ENCODE measurements at regions not wholly inside any gene's neighbourhood (a gene's known extent, or its start where the extent isn't known, plus 50 kb on each side); places are given as distances from the start of the nearest gene placed in this dataset.

DNA sequence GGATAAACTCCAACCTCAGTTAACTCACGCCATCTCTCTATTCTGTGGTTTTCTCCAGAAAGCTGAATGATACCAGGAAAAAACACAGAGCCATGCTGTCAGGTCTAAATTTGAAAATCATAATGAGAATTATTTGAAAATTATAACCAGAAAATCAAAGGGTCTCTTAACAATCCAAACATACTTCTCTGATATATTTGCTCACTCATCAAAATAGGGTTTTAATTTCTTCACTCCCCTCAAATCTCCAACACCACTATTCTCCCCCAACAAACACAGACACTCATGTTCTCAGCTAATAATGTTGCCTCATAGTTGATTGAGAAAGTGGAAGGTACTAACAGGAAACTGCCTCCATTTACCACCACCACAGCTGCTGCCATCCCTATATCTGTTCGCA is 375.5 kb downstream of the TLE1 start:
- Histone ChIP-seq H3K56ac (ENCODE audit: insufficient read length, low read depth, low read length) (no peak overlapping the region), H4K91ac (ENCODE audit: insufficient read length, low read depth, low read length) (no peak overlapping the region), H3K14ac (ENCODE audit: insufficient read depth, low read length) (no peak overlapping the region), H2BK12ac (ENCODE audit: insufficient read length, low read depth, low read length) (no peak overlapping the region), H3K23me2 (ENCODE audit: insufficient read length, low read depth, low read length, poor library complexity, severe bottlenecking) (no peaks in the 10 kb centered on the region), H2AK5ac (ENCODE audit: insufficient read length, low read length) (no peak overlapping the region), H3K23ac (ENCODE audit: insufficient read length, low read depth, low read length) (no peak overlapping the region), H4K8ac (replicated peaks; ENCODE audit: insufficient read length, low read depth, low read length) (no peak overlapping the region), H3K4me1 (ENCODE audit: insufficient read depth, low read length) (no peaks in the 10 kb centered on the region), H2AFZ (ENCODE audit: low read length) (no peak overlapping the region), H3K4ac (ENCODE audit: low read depth, low read length) (no peak overlapping the region), H3K27ac (ENCODE audit: insufficient read length, low read depth, low read length) (no peak overlapping the region), H3K79me1 (ENCODE audit: insufficient read depth, low read depth, low read length, poor library complexity, severe bottlenecking) (no peaks in the 10 kb centered on the region), H3K4me2 (ENCODE audit: insufficient read depth, insufficient read length, low read length) (no peak overlapping the region), H3K9me3 (ENCODE audit: control insufficient read depth, low read depth, low read length) (no peaks in the 10 kb centered on the region), H3K9ac (ENCODE audit: extremely low read depth, insufficient read length, low read length) (no peak overlapping the region), H2BK15ac (ENCODE audit: low read depth, low read length) (no peak overlapping the region), H2BK120ac (ENCODE audit: low read depth, low read length, poor library complexity, severe bottlenecking) (no peak overlapping the region), H3K27me3 (ENCODE audit: insufficient read depth, low read length) (no peaks in the 10 kb centered on the region), H4K5ac (ENCODE audit: insufficient read length, low read depth, low read length) (no peak overlapping the region), H2BK20ac (ENCODE audit: low read depth, low read length, poor library complexity, severe bottlenecking) (no peak overlapping the region), H3K18ac (ENCODE audit: insufficient read length, low read depth, low read length) (no peak overlapping the region), H3T11ph (ENCODE audit: low read length) (no peak overlapping the region), H2BK5ac (ENCODE audit: insufficient read length, low read length) (no peak overlapping the region), H3K79me2 (ENCODE audit: insufficient read depth, low read length) (no peaks in the 10 kb centered on the region), H4K20me1 (ENCODE audit: control insufficient read depth, insufficient read depth, insufficient read length) (no peaks in the 10 kb centered on the region)
- Mint-ChIP-seq H3K4me3 (no peak overlapping the region), H3K27ac (no peak overlapping the region), H3K9me3 (peaks cover 10 to 21% of the 10 kb centered on the region in 2 experiments), H3K36me3 (ENCODE audit: insufficient read depth in 1 of 3, low read depth in 3 of 3) (peaks cover 6 to 25% (median 17%) of the 10 kb centered on the region in 3 experiments), H3K27me3 (ENCODE audit: low read depth) (no peaks in the 10 kb centered on the region), H3K4me1 (no peaks in the 10 kb centered on the region)
- DNase-seq: no peak
- TF ChIP-seq, protein P1, sequence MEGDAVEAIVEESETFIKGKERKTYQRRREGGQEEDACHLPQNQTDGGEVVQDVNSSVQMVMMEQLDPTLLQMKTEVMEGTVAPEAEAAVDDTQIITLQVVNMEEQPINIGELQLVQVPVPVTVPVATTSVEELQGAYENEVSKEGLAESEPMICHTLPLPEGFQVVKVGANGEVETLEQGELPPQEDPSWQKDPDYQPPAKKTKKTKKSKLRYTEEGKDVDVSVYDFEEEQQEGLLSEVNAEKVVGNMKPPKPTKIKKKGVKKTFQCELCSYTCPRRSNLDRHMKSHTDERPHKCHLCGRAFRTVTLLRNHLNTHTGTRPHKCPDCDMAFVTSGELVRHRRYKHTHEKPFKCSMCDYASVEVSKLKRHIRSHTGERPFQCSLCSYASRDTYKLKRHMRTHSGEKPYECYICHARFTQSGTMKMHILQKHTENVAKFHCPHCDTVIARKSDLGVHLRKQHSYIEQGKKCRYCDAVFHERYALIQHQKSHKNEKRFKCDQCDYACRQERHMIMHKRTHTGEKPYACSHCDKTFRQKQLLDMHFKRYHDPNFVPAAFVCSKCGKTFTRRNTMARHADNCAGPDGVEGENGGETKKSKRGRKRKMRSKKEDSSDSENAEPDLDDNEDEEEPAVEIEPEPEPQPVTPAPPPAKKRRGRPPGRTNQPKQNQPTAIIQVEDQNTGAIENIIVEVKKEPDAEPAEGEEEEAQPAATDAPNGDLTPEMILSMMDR (conservative IDR thresholded peaks at IDR 0.05): no peak
- no CpG with 5 or more reads among the region's 2 CpGs for WGBS (ENCODE audit: extremely low coverage, insufficient read length, low lambda C conversion rate)

Measured in H9 (cell line).